GM23338 (cell line): ENCODE measurements at regions not wholly inside any gene's neighbourhood (a gene's known extent, or its start where the extent isn't known, plus 50 kb on each side); places are given as distances from the start of the nearest gene placed in this dataset.

Experiments
- ATAC-seq: fragments of 200-7000 bp; cut with Tn5 transposase; 3 replicates; pipeline ENCODE4 v1.9.1; 2020
- DNase-seq: peaks from one replicate; pipeline ENCODE4 v3.0.0-alpha.2; 2015; ENCODE audit warnings: low spot score
- H2AFZ ChIP-seq: fragments of 200-600 bp; sonication (generic); 2 replicates; pipeline ENCODE4 v1.8.0; 2016; ENCODE audit warnings: antibody characterized with exemption, mild to moderate bottlenecking, moderate library complexity
- H3F3A ChIP-seq: fragments of 200-600 bp; sonication (generic); replicated peaks from 2 replicates; pipeline ENCODE4 v1.8.0; 2017; ENCODE audit warnings: antibody characterized with exemption, mixed run types, low read depth
- H3K27ac ChIP-seq: fragments of 200-600 bp; sonication (generic); 2 replicates; pipeline ENCODE4 v1.6.1; 2016; ENCODE audit warnings: low read depth
- H3K27me3 ChIP-seq: fragments of 200-600 bp; sonication (generic); 2 replicates; pipeline ENCODE4 v1.8.0; 2016; ENCODE audit warnings: mild to moderate bottlenecking, mixed run types, moderate library complexity; ENCODE audit not compliant: insufficient read depth
- H3K36me3 ChIP-seq: fragments of 200-600 bp; sonication (generic); 2 replicates; pipeline ENCODE4 v1.8.0; 2016; ENCODE audit warnings: mild to moderate bottlenecking; ENCODE audit not compliant: insufficient read depth
- H3K4me1 ChIP-seq: fragments of 200-600 bp; sonication (generic); 2 replicates; pipeline ENCODE4 v1.8.0; 2016; ENCODE audit warnings: mild to moderate bottlenecking, moderate library complexity; ENCODE audit not compliant: insufficient read depth
- H3K4me2 ChIP-seq: fragments of 200-600 bp; sonication (generic); 2 replicates; pipeline ENCODE4 v1.7.1; 2017; ENCODE audit warnings: mixed run types
- H3K4me3 ChIP-seq: fragments of 200-600 bp; sonication (generic); 2 replicates; pipeline ENCODE4 v1.6.1; 2016; ENCODE audit warnings: mixed run types
- H3K79me2 ChIP-seq: fragments of 200-600 bp; sonication (generic); replicated peaks from 2 replicates; pipeline ENCODE4 v1.8.0; 2017; ENCODE audit warnings: mild to moderate bottlenecking; ENCODE audit not compliant: insufficient read depth
- H3K9me2 ChIP-seq: fragments of 200-600 bp; sonication (generic); 2 replicates; pipeline ENCODE4 v1.8.0; 2017; ENCODE audit not compliant: insufficient read depth
- H4K20me1 ChIP-seq: fragments of 200-600 bp; sonication (generic); replicated peaks from 2 replicates; pipeline ENCODE4 v1.8.0; 2017; ENCODE audit warnings: mild to moderate bottlenecking; ENCODE audit not compliant: insufficient read depth
- H3K27ac Mint-ChIP-seq: 2 replicates; pipeline ENCODE4 v1.8.0; 2020; ENCODE audit warnings: inconsistent platforms, mild to moderate bottlenecking, moderate library complexity, mixed read lengths
- H3K27me3 Mint-ChIP-seq: 3 replicates; pipeline ENCODE4 v1.8.0; 2022; ENCODE audit warnings: low read depth, mild to moderate bottlenecking, moderate library complexity, mixed read lengths, inconsistent platforms; ENCODE audit not compliant: insufficient read depth, poor library complexity
- H3K36me3 Mint-ChIP-seq: 3 replicates; pipeline ENCODE4 v1.8.0; 2021; ENCODE audit warnings: low read depth, mild to moderate bottlenecking, inconsistent platforms, moderate library complexity, mixed read lengths
- H3K4me1 Mint-ChIP-seq: 3 replicates; pipeline ENCODE4 v1.8.0; 2020; ENCODE audit warnings: mild to moderate bottlenecking, inconsistent platforms, mixed read lengths
- H3K4me3 Mint-ChIP-seq: 3 replicates; pipeline ENCODE4 v1.8.0; 2021; ENCODE audit warnings: moderate library complexity, mild to moderate bottlenecking, inconsistent platforms, mixed read lengths
- H3K9me3 Mint-ChIP-seq: 3 replicates; pipeline ENCODE4 v1.8.0; 2020; ENCODE audit warnings: moderate library complexity, mild to moderate bottlenecking, inconsistent platforms, mixed read lengths
- EZH2 ChIP-seq: fragments of 200-600 bp; sonication (generic); IDR thresholded peaks from one replicate; pipeline ENCODE4 v1.8.0; 2017; ENCODE audit warnings: antibody characterized with exemption, mild to moderate bottlenecking, low read depth; ENCODE audit not compliant: unreplicated experiment
- EZH2phosphoT487 ChIP-seq: fragments of 200-600 bp; sonication (generic); IDR thresholded peaks from one replicate; pipeline ENCODE4 v1.8.1; 2018; ENCODE audit warnings: antibody characterized with exemption; ENCODE audit not compliant: unreplicated experiment
- JUNB ChIP-seq: IDR thresholded peaks from one replicate; pipeline ENCODE4 v1.6.1; 2016; ENCODE audit warnings: antibody characterized with exemption; ENCODE audit not compliant: unreplicated experiment
- NANOG ChIP-seq: IDR thresholded peaks from 2 replicates; pipeline ENCODE4 v1.6.1; 2016; ENCODE audit warnings: antibody characterized with exemption, borderline replicate concordance
- POLR2AphosphoS5 ChIP-seq: IDR thresholded peaks from 2 replicates; pipeline ENCODE4 v1.6.1; 2016; ENCODE audit warnings: antibody characterized with exemption, low read depth
- REST ChIP-seq: IDR thresholded peaks from one replicate; pipeline ENCODE4 v1.6.1; 2018; ENCODE audit warnings: antibody characterized with exemption; ENCODE audit not compliant: unreplicated experiment
- STAT1 ChIP-seq: IDR thresholded peaks from one replicate; pipeline ENCODE4 v1.6.1; 2016; ENCODE audit warnings: antibody characterized with exemption; ENCODE audit not compliant: unreplicated experiment
- ZNF114 ChIP-seq: fragments of 250-450 bp; sonication (Bioruptor Pico); IDR thresholded peaks from 2 replicates; pipeline ENCODE4 v1.5.0; 2020; ENCODE audit warnings: mild to moderate bottlenecking, moderate library complexity
- ZNF331 ChIP-seq: fragments of 250-450 bp; sonication (Bioruptor Pico); IDR thresholded peaks from 2 replicates; pipeline ENCODE4 v1.5.0; 2020; ENCODE audit warnings: low read depth, mild to moderate bottlenecking, moderate library complexity
- TF ChIP-seq, protein P1 (sequence below): IDR thresholded peaks from 2 replicates; pipeline ENCODE4 v1.6.1; 2016; ENCODE audit warnings: antibody characterized with exemption
- TF ChIP-seq, protein P2 (sequence below), 2 experiments: fragments of 200-600 bp in 1 of 2; sonication (generic) in 1 of 2; conservative IDR thresholded peaks; 2 replicates each; pipeline versions ENCODE4 v1.5.1 to v1.6.1; 2016 to 2017; ENCODE audit warnings: antibody characterized with exemption in 2 of 2, low read depth in 2 of 2, mild to moderate bottlenecking in 2 of 2, moderate library complexity in 1 of 2
- TF ChIP-seq, protein P3 (sequence below): fragments of 250-450 bp; sonication (Bioruptor Pico); IDR thresholded peaks from 2 replicates; pipeline ENCODE4 v1.5.0; 2020; ENCODE audit warnings: mild to moderate bottlenecking, moderate library complexity

GRCh38 chr12:130097798-130098255 lies 64.4 kb upstream of the FZD10 start (continued):
- TF ChIP-seq JUNB (no peak), ZNF114 (CRISPR knock-in tag) (no peak), ZNF331 (no peak), EZH2 (no peak)
- TF ChIP-seq, protein P1, sequence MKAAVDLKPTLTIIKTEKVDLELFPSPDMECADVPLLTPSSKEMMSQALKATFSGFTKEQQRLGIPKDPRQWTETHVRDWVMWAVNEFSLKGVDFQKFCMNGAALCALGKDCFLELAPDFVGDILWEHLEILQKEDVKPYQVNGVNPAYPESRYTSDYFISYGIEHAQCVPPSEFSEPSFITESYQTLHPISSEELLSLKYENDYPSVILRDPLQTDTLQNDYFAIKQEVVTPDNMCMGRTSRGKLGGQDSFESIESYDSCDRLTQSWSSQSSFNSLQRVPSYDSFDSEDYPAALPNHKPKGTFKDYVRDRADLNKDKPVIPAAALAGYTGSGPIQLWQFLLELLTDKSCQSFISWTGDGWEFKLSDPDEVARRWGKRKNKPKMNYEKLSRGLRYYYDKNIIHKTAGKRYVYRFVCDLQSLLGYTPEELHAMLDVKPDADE: no peak

GRCh38 chr12:130098301-130099005 lies 63.8 kb upstream of the FZD10 start:
- no peaks in the 10 kb centered on the region; the same call in 1 of the 2 replicates for H3K4me1 ChIP-seq
- H3K27ac Mint-ChIP-seq: no peak overlapping the region
- no peaks in the 10 kb centered on the region for H3K79me2 ChIP-seq
- no peaks in the 10 kb centered on the region; the same call in 2 of the 3 replicates for H3K4me1 Mint-ChIP-seq
- no peak for ATAC-seq
- no peak overlapping the region for H3K4me2 ChIP-seq
- H3K36me3 ChIP-seq: no peaks in the 10 kb centered on the region
- no peaks in the 10 kb centered on the region for H3F3A ChIP-seq
- no peak overlapping the region for H2AFZ ChIP-seq
- no peaks in the 10 kb centered on the region for H3K27me3 Mint-ChIP-seq
- no peak overlapping the region for H3K4me3 ChIP-seq
- H3K27me3 ChIP-seq: no peaks in the 10 kb centered on the region
- peaks cover 100% of the 10 kb centered on the region for H3K9me3 Mint-ChIP-seq
- H3K9me2 ChIP-seq: no peaks in the 10 kb centered on the region
- H3K27ac ChIP-seq: no peak overlapping the region
- no peak for DNase-seq
- H3K4me3 Mint-ChIP-seq: no peak overlapping the region
- no peaks in the 10 kb centered on the region for H4K20me1 ChIP-seq
- H3K36me3 Mint-ChIP-seq: peaks cover 40% of the 10 kb centered on the region
- no peak for TF ChIP-seq EZH2phosphoT487
- TF ChIP-seq, protein P2, sequence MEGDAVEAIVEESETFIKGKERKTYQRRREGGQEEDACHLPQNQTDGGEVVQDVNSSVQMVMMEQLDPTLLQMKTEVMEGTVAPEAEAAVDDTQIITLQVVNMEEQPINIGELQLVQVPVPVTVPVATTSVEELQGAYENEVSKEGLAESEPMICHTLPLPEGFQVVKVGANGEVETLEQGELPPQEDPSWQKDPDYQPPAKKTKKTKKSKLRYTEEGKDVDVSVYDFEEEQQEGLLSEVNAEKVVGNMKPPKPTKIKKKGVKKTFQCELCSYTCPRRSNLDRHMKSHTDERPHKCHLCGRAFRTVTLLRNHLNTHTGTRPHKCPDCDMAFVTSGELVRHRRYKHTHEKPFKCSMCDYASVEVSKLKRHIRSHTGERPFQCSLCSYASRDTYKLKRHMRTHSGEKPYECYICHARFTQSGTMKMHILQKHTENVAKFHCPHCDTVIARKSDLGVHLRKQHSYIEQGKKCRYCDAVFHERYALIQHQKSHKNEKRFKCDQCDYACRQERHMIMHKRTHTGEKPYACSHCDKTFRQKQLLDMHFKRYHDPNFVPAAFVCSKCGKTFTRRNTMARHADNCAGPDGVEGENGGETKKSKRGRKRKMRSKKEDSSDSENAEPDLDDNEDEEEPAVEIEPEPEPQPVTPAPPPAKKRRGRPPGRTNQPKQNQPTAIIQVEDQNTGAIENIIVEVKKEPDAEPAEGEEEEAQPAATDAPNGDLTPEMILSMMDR (conservative IDR thresholded peaks at IDR 0.05; ENCODE audit: low read depth in 2 of 2): no peak
- TF ChIP-seq REST: no peak
- no peak for TF ChIP-seq NANOG
- no peak for TF ChIP-seq POLR2AphosphoS5
- no peak for TF ChIP-seq STAT1
- TF ChIP-seq, protein P3, sequence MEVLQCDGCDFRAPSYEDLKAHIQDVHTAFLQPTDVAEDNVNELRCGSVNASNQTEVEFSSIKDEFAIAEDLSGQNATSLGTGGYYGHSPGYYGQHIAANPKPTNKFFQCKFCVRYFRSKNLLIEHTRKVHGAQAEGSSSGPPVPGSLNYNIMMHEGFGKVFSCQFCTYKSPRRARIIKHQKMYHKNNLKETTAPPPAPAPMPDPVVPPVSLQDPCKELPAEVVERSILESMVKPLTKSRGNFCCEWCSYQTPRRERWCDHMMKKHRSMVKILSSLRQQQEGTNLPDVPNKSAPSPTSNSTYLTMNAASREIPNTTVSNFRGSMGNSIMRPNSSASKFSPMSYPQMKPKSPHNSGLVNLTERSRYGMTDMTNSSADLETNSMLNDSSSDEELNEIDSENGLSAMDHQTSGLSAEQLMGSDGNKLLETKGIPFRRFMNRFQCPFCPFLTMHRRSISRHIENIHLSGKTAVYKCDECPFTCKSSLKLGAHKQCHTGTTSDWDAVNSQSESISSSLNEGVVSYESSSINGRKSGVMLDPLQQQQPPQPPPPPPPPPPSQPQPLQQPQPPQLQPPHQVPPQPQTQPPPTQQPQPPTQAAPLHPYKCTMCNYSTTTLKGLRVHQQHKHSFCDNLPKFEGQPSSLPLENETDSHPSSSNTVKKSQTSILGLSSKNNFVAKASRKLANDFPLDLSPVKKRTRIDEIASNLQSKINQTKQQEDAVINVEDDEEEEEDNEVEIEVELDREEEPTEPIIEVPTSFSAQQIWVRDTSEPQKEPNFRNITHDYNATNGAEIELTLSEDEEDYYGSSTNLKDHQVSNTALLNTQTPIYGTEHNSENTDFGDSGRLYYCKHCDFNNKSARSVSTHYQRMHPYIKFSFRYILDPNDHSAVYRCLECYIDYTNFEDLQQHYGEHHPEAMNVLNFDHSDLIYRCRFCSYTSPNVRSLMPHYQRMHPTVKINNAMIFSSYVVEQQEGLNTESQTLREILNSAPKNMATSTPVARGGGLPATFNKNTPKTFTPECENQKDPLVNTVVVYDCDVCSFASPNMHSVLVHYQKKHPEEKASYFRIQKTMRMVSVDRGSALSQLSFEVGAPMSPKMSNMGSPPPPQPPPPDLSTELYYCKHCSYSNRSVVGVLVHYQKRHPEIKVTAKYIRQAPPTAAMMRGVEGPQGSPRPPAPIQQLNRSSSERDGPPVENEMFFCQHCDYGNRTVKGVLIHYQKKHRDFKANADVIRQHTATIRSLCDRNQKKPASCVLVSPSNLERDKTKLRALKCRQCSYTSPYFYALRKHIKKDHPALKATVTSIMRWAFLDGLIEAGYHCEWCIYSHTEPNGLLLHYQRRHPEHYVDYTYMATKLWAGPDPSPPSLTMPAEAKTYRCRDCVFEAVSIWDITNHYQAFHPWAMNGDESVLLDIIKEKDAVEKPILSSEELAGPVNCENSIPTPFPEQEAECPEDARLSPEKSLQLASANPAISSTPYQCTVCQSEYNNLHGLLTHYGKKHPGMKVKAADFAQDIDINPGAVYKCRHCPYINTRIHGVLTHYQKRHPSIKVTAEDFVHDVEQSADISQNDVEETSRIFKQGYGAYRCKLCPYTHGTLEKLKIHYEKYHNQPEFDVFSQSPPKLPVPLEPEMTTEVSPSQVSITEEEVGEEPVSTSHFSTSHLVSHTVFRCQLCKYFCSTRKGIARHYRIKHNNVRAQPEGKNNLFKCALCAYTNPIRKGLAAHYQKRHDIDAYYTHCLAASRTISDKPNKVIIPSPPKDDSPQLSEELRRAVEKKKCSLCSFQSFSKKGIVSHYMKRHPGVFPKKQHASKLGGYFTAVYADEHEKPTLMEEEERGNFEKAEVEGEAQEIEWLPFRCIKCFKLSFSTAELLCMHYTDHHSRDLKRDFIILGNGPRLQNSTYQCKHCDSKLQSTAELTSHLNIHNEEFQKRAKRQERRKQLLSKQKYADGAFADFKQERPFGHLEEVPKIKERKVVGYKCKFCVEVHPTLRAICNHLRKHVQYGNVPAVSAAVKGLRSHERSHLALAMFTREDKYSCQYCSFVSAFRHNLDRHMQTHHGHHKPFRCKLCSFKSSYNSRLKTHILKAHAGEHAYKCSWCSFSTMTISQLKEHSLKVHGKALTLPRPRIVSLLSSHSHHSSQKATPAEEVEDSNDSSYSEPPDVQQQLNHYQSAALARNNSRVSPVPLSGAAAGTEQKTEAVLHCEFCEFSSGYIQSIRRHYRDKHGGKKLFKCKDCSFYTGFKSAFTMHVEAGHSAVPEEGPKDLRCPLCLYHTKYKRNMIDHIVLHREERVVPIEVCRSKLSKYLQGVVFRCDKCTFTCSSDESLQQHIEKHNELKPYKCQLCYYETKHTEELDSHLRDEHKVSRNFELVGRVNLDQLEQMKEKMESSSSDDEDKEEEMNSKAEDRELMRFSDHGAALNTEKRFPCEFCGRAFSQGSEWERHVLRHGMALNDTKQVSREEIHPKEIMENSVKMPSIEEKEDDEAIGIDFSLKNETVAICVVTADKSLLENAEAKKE (CRISPR knock-in tag): no peak
- no peak for TF ChIP-seq ZNF331
